ENCODE measurements at regions not wholly inside any gene's neighbourhood (a gene's known extent, or its start where the extent isn't known, plus 50 kb on each side); places are given as distances from the start of the nearest gene placed in this dataset.

DNA sequence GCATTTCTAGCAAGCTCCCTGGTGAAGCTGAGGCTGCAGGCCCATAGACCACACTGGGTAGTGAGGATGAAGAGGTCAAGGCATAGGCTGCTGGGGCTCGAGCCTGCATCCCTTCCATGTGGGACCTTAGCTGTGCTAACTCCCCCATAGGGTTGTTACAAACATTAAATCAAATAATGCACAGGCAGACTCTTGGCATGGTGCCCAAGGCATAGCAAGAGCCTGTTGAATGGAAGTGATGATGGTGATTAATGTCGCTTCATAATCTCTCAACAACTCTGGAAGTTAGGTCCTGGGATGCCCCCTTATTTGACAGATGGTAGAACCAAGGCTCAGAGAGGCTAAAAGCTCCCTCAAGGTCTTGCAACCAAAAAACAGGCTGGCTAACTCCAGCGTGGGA lies 283.9 kb upstream of the EEF2KMT start:
- FAIRE-seq: no peak
- no peak for DNase-seq (ENCODE audit: extremely low spot score, insufficient read length, low read depth)

DNA sequence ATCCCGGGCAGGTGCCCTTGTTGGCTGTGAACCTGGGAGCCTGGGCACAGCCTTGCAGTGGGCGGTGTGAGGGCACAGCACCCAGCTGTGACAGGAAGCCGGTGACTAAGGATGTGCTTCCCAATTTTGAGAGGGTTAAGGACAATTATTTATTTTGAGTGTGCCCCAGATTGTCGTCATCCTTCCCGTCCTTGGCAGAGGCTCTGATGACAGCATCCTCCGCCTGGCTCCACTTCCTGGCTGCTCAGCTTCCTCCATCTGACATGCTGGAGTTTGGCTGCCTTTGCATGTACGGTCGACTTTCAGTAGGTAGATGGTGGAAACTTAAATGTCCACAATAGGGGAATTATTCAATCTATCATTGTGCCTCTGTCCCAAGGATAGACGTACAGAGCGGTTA lies 282.4 kb upstream of the EEF2KMT start:
- FAIRE-seq: no peak
- DNase-seq (ENCODE audit: extremely low spot score, insufficient read length, low read depth): no peak

DNA sequence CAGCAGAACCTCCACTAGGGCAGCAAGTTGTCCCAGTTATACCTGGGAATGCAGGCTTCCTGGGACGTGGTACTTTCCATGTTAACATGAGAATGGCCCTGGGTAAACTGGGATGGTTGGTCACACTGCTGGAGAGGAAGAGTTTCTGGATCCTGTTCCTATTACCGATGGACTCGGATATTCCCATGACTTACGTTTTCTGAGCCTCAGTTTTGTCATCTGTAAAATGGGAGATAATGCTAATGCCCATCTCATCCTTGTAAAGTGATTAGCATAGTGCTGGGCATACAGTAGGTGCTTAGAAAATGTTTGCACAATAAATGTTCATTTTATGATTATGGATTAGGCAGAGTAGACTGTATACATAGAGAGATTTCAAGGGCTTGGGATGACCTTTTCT lies 280.9 kb upstream of the EEF2KMT start:
- FAIRE-seq: no peak
- no peak for DNase-seq (ENCODE audit: extremely low spot score, insufficient read length, low read depth)

DNA sequence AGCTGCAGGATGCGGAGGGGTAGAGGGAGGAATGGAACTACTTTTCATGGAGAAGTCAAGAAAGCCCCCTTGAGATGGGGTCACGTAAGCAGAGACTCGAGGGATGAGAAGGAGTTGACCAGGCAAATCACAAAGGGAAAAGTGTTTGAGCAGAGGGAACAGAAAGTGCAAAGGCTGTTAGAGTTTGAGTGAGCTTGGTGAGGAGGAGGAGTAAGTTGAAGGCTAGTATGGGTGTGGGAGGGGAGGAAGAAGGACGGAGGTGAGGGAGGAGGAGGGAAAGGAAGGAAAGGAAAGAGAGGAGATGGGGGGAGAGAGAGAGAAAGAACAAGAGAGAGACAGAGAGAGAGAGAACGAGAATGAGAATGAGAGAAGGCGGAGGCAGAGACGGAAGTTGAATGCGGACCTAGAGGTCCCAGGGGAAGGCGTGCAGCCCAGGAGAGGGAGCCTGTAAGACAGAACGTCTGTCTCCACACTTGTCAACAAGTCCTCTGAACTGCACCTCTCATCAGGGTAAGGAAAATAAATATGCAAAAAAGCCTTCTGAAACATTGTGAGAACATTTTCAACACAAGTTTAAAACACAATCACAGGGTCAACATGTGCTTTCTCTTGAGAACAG lies 279.8 kb upstream of the EEF2KMT start:
- FAIRE-seq: no peak
- no peak for DNase-seq (ENCODE audit: extremely low spot score, insufficient read length, low read depth)

DNA sequence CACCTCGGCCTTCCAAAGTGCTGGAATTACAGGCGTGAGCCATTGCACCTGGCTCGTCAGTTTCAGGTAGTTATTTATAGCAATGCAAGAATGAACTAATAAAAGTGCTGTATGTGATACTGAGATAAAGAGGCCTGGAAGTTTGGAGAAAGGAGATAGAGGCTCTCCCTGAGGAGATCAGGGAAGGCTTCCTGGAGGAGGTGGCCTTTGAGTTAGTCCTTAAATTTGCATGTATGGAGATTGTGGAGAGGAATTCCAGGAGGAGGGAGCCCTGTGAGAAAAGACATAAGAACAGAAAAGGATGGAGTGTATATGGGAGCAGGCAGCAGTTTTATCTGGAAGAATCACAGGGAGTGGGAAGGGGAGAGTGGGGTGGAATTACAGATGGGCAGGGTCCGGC lies 276.6 kb upstream of the EEF2KMT start:
- DNase-seq (ENCODE audit: extremely low spot score, insufficient read length, low read depth) (no peak), FAIRE-seq (no peak)

DNA sequence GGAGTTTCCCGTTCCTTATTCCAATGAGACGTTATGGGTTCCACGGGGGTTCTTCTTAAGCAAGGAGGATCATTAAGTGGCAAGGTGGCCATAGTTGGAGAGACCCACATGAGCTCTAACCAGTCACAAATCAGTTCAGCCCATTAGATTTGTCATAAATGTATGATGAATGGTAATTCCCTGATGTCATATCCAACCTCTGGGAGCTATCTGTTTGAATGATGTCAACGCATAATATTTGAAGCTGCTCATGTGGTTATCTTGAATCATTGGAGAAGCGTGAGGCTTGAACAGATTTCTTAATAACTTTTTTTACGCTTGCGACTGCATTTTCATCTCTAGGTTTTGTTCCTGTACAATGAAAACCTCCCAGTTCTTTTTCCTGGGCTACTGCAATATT lies 270.4 kb upstream of the EEF2KMT start:
- DNase-seq (ENCODE audit: extremely low spot score, insufficient read length, low read depth) (no peak), FAIRE-seq (no peak)

DNA sequence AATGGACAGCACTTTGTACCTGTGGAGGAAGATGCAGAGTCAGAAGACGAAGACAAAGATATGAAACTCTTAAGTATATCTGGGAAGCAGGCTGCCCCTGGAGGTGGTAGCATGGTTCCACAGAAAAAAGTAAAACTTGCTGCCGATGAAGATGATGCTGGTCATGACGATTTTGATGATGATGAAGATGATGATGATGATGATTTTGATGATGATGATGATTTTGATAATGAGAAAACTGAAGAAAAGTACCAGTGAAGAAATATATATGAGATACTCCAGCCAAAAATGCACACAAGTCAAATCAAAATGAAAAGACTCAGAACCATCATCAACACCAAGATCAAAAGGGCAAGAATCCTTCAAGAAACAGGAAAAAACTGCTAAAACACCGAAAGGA lies 268.5 kb upstream of the EEF2KMT start:
- FAIRE-seq: no peak
- no peak for DNase-seq (ENCODE audit: extremely low spot score, insufficient read length, low read depth)

DNA sequence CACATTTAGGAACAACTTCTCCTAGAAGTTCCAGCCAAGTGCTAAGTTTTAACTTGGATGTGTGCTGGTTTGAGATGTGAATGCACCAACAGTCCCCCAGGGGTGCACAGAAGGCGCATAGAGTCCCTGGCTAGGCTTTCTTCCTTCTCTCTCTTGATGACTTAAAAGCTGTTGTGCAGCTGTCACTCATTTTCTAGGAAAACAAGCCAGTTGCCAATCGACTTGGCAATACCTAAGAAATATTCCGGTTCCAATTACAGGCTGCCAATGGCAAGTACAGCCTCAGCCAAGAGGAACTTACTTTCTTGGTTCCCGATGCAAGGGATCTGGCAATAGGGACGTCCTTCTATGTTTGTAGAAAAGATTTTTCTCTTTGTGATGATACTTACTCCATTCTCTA lies 266.6 kb upstream of the EEF2KMT start:
- no peak for DNase-seq (ENCODE audit: extremely low spot score, insufficient read length, low read depth)
- no peak for FAIRE-seq

DNA sequence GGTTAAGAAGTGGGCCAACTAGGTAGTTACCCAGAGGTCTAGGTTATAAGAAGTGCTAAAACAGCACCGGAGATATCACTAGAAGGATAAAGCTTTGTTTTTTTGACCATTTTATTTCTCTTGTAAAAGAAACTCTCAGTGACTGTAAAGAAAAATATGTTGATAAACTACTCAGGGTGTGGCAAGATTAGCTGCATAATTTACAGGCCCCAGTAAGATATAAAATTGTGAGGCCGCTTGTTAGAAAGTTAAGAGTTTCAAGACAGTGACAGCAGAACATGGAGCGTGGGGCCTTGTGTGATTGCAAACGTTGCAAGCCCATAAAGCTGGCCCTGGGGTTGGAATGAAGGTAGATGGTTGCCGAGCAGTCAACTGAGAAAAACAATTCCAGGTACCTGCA lies 263.7 kb upstream of the EEF2KMT start:
- FAIRE-seq: no peak
- DNase-seq (ENCODE audit: extremely low spot score, insufficient read length, low read depth): no peak

DNA sequence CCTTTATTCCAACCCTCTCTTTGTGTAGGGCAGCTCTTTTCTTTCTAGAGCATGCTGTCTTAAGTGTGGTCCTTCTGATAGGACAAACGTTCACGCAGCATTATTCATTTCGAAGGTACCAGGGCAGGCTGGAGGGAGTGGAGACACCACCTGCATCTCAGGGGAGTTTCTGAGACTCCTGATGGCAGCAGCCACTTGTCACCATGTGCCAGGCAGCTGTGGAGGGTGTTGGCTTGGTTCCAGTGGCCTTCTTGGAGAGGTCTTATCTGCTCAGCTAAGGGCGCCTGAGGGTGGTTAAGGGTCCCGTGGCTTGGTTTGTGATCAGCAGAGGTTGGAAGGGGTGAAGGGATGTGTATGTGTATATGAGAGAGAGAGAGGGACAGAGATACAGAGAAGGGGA lies 257.1 kb upstream of the EEF2KMT start:
- no peak for DNase-seq (ENCODE audit: extremely low spot score, insufficient read length, low read depth)
- no peak for FAIRE-seq

DNA sequence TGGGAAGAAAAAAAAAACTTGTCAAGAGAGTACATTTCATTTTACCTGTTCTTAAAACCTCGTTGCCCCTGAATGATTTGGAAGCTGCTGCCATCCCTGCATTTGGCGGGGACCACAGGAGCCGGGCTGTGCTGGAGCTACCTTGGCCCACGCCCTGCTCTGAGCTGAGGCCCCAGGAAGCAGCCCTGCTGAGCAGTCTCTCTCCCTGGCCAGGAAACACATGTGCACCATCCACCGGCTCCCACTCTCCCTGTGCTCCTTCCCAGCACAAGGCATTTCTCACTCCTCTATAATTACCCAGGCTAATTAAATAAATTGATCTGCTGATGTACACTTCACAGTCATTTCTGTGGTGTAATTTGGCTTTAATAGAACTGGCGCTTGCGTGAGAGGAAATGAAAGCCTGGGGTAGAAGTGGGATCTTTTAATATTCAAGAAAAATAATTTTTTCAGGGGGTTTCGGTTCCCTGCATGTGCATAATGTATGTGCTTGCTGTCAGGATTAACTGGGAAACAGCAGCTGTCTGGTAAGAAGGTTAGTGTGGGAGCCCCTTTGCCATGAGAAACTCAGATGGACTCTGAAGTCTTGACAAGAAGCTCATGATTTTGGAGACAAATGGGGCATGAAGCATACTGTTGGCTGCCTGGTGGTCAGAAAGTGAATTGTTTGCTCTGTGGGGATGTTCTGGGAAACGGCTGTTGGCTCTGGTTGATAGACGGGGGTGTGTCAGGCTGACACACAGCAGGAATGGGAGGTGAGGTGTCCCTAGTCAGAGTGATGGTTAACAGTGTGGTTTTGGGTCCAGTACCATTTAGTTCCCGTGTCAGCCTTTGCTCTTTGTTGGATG lies 252.3 kb upstream of the EEF2KMT start:
- FAIRE-seq (no peak), DNase-seq (ENCODE audit: extremely low spot score, insufficient read length, low read depth) (no peak)

DNA sequence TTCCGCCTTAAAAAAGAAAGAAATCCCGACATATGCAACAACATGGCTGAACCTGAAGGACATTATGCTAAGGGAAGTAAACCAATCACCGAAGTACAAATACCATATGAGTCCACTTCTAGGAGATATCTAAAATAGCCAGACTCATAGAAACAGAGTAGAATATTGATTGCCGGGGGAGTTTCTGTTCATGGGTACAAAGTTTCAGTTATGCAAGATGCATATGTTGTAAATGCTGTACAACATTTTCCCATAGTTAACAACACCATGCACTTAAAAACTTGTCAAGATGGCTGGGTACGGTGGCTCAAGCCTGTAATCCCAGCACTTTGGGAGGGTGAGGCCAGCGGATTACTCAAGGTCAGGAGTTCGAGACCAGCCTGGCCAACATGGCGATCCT lies 251.5 kb upstream of the EEF2KMT start:
- no peak for DNase-seq (ENCODE audit: extremely low spot score, insufficient read length, low read depth)
- no peak for FAIRE-seq

DNA sequence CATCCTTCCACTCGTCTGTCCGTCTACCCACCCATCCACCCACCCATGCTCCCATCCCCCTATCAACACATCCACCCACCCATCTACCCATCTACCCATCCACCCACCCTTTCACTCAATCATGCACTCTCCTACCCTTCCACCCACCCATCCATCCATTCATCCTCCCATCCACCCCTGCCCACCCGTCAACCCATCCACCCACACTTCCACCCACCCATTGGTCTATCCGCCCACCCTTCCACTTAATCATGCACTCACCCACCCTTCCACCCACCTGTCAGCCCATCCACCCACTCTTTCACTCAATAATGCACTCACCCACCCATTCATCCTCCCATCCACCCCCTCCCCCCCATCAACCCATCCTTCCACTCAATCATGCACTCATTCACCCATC lies 250.0 kb upstream of the EEF2KMT start:
- no peak for DNase-seq (ENCODE audit: extremely low spot score, insufficient read length, low read depth)
- no peak for FAIRE-seq

DNA sequence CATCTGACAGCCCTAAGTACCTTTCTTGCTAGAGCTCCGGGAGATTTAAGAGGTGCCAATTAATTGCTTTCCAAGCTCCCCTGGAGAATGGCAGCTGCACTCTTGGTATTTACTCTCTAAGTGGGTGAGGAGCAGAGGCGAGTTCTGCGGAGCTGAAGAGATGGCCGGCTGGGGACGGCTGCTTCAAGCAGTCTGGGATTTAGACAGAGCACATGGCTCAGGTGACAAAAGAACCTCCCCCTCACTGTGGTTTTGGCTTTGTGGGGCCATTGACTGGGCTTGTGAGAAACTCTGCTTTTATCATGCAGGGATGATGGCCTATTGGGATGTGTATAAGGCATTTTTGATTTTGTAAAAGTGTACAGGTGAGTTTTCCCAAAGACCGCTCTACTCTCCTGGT lies 239.3 kb upstream of the EEF2KMT start:
- DNase-seq (ENCODE audit: extremely low spot score, insufficient read length, low read depth) (no peak), FAIRE-seq (no peak)

DNA sequence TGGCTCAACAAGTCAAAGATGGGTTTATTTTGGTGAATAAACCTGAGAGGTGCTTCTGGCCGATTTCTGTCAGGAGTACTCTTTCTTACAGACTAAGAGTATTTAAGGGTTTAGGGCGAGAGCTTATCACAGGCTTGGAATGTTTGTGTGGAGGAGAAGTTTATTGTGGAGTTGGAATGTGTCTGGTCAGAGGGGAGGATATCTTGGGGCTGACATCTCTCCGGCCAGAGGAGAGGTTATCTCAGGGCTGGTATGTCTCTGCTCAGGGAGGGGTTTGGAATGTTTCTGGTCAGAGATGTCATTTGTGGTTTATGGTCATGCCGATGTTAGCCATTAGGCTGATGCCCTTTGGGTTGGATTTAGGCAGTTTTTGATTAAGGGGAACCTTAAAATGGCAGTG lies 236.4 kb upstream of the EEF2KMT start:
- FAIRE-seq (no peak), DNase-seq (ENCODE audit: extremely low spot score, insufficient read length, low read depth) (no peak)

DNA sequence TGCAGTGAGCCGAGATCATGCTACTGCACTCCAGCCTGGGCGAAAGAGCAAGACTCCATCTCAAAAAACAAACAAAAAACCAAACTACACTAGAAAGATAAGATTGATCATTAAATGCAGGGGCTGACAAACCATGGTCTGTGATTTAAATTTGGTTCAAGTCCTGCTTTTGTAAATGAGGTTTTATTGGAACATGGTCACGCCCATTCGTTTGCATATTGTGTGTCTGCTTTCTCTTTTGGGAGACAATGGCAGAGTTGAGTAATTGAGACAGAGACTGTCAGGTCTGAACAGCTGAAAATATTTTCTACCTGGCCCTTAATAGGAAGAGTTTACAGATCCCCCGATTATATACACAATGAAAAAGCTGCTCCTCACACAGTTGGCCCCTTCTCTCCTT lies 235.5 kb upstream of the EEF2KMT start:
- no peak for DNase-seq (ENCODE audit: extremely low spot score, insufficient read length, low read depth)
- no peak for FAIRE-seq

DNA sequence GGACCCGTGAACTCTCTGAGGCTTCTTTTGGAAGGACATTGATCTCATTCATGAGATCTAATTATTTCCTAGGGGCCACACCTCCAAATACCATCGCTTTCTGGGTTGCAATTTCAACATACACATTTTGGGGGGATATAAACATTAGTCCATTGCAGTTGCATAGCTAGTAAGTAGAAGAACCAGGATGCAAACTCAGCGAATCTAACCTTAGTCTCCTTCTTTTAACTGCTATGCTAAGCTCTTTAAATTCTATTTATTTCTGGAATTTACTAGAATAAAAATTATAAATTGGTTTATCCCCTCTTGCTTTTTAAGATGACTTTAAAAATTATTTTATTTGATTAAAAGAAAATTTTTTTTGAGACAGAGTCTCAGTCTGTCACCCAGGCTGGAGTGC lies 232.5 kb upstream of the EEF2KMT start:
- FAIRE-seq: no peak
- DNase-seq (ENCODE audit: extremely low spot score, insufficient read length, low read depth): no peak

DNA sequence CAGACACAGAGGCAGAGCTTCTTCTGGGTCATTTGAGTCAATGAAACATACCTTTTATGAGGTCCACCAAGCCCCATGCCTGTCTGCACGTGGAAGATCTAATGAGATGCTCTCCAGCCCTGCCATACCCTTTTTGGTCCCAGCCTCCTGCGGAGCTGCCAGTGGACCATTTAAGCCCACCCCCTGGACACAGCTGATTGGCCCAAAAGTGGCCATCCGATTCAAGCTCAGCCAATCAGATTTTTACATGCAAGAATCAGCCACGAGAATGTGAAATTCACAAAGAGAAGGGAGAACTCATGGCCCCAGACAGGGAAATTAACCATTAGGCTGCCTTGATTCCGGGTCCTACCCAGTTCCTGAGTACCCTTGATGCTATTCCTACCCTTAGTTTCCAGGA lies 231.0 kb upstream of the EEF2KMT start:
- FAIRE-seq (no peak), DNase-seq (ENCODE audit: extremely low spot score, insufficient read length, low read depth) (no peak)

DNA sequence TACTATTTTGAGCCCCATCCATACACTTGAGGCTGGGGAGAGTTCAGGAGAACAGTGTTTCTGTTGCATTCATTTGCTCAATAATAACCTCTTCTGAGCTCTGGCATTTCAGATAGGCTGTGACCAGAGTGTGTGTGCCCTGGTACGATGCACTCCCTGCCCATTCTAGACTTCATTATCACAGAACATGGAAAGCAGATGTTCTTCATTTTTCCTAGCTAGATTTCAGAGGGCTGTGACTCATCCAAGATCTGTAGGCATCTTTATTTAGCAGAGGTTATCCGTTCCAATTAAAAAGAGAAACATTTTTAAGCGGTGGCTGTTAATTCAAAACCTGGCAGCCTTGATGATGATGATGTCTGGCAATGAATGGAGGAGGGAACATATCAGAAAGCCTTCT lies 228.8 kb upstream of the EEF2KMT start:
- FAIRE-seq (no peak), DNase-seq (ENCODE audit: extremely low spot score, insufficient read length, low read depth) (no peak)

DNA sequence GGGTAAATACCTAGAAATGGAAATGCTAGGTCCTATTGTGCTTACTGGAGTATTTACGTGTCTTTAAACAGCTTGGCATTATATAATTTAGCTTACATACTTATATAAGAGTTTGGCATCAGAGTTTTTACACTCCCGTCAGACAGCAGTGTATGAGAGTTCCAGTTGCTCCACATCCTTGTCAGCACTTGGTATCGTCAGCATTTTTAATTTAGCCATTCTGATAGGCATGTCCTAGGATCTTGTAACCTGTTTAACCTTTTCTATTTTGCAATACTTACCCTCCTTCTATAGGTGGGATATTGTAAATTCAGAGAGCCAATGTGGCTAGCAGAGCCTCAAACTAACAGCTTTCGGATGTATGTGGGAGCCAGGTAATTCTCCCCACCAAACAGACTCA lies 228.3 kb upstream of the EEF2KMT start:
- no peak for DNase-seq (ENCODE audit: extremely low spot score, insufficient read length, low read depth)
- no peak for FAIRE-seq

DNA sequence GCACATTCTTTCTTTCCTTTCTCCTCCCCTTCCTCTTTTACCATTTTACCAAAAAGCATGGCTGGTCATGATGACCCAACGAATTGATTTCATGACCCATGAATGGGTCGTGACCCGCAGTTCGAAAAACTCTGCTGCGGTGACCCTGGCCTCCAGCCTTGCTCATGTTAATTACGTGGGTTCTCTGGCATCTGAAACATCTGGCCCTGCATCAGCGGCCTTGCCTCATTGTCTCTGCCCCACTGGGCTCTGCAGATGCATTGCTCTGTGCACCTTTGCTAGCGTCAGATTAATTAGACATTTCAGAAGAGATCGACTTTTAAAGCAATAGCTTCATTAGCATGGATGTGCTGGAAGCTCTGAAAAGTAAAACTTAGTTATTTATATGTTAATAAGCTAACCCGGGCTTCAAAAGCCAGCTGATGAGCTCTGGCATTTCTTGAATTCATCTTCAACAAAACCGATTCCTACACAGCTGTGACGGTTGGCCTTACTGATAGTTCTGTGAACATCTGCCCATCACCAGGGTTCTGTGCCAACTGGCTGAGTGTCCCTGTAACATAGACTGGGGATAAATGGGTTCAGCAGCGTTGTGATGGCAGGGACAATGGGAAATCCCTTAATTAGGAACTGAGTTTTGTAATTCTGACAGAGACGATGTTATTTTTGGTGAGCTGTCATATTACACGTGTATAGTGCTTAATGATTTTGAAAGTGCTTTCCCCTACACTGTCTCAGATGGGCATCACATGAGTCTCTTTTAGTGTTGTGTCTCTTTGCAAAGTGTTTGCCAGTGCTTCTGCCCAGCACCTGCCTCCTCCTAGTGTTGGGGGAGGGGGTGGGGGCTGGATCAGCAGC lies 225.9 kb upstream of the EEF2KMT start:
- FAIRE-seq (no peak), DNase-seq (ENCODE audit: extremely low spot score, insufficient read length, low read depth) (no peak)
